Naive thymus-derived CD8-positive, alpha-beta T cell (primary cell): ENCODE measurements at regions not wholly inside any gene's neighbourhood (a gene's known extent, or its start where the extent isn't known, plus 50 kb on each side); places are given as distances from the start of the nearest gene placed in this dataset. TPM values are rescaled to one million over a fixed set of nuclear protein-coding genes. Genes with fewer than 3 reads are reported as not detected.
A peak's percentile ranks its signal among the peaks of the same experiment; 100 is the strongest.
"Not testable (repeated sequence)": the region's sequence is repeated elsewhere in the genome, so short reads cannot be mapped to it uniquely, and the experiment has no call there.

Source experiments
- ATAC-seq, 2 donors: fragments of 150-1000 bp; cut with Tn5 transposase in 1 of 2; sonication (Bioruptor Pico), chemical (Tn5 transposase) in 1 of 2; 1 replicate in 1 of 2; 2 replicates in 1 of 2; pipeline ENCODE4 v1.10.0; 2021; ENCODE audit warnings: mild to moderate bottlenecking in 2 of 2, moderate library complexity in 2 of 2
- POLR2A ChIA-PET: fragments of 350-600 bp; sonication (Branson Sonifier 250); formaldehyde crosslinking; loops from one replicate; lab custom pipeline; 2021; ENCODE audit warnings: antibody characterized with exemption; lab: Charles Lee
- DNase-seq, 10 donors: peaks; one replicate each; pipeline versions ENCODE4 v3.0.0 to v3.0.0-alpha.2; 2020 to 2022
- H3K27ac Mint-ChIP-seq, 10 donors: one replicate each; pipeline ENCODE4 v1.8.0; 2020 to 2022; ENCODE audit warnings: mild to moderate bottlenecking in 10 of 10, mixed read lengths in 10 of 10, moderate library complexity in 4 of 10, inconsistent platforms in 1 of 10
- H3K27me3 Mint-ChIP-seq, 5 donors: one replicate each; pipeline ENCODE4 v1.8.0; 2021 to 2022; ENCODE audit warnings: mixed read lengths in 5 of 5
- H3K36me3 Mint-ChIP-seq, 3 donors: one replicate each; pipeline ENCODE4 v1.8.0; 2020 to 2022; ENCODE audit warnings: mixed read lengths in 3 of 3, mild to moderate bottlenecking in 2 of 3, inconsistent platforms in 1 of 3
- H3K4me1 Mint-ChIP-seq, 4 donors: one replicate each; pipeline ENCODE4 v1.8.0; 2021 to 2022; ENCODE audit warnings: mixed read lengths in 4 of 4
- H3K4me3 Mint-ChIP-seq, 10 donors: one replicate each; pipeline ENCODE4 v1.8.0; 2020 to 2022; ENCODE audit warnings: mild to moderate bottlenecking in 10 of 10, mixed read lengths in 10 of 10, moderate library complexity in 6 of 10, inconsistent platforms in 1 of 10
- H3K9me3 Mint-ChIP-seq, 9 donors: one replicate each; pipeline ENCODE4 v1.8.0; 2020 to 2022; ENCODE audit warnings: mixed read lengths in 9 of 9, mild to moderate bottlenecking in 3 of 9, inconsistent platforms in 1 of 9, moderate library complexity in 1 of 9
- microRNA-seq: library from miRNA; unstranded; fragments of <30 nt; microRNA quantifications from one replicate; pipeline ENCODE4 v1.2.0, GENCODE V29; 2022; ENCODE audit warnings: borderline microRNAs expressed

DNA sequence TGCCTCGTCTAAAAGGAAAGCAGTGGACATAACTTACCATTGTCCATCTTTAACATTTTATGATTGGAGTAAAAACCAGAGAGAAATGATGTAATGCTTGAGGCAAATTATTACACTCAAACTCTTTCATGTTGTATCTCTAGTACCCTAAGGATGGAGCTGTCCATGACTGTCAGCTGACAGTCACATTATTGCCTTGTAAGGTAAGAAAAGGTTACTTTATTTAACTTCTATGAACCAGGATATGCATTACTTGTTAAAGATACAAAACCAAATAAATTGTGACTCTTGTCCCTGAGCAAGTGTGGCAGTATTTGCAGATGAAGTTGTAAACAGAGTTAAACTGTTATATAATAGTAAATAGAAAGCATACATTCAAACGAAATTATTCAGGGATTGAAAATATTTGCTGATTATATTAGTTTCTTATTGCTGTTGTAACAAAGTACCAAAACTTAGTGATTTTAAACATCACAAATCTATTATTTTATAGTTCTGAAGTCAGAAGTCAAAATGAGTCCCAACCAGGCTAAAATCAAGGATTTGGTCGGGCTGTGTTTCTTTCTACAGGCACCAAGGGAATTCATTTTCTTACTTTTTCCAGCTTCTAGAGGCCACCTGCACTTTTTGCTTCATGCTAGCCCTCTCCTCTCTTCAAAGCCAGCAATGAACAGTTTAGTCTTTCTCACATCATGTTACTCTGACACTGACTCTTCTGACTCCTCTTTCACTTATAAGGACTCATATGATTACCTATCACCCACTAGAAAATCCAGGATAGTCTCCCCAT is 113.8 kb downstream of the CEP44 start:
- H3K27ac Mint-ChIP-seq: no peak overlapping the region
- peaks cover 0 to 2% (median 0%) of the 10 kb centered on the region in 5 donors for H3K27me3 Mint-ChIP-seq
- H3K4me3 Mint-ChIP-seq: no peak overlapping the region
- H3K9me3 Mint-ChIP-seq: peaks cover 0 to 4% (median 0%) of the 10 kb centered on the region in 9 donors
- ATAC-seq (no peak), DNase-seq (no peak)
- H3K4me1 Mint-ChIP-seq: peaks cover 0 to 1% (median 0%) of the 10 kb centered on the region in 4 donors
- H3K36me3 Mint-ChIP-seq: no peaks in the 10 kb centered on the region
- POLR2A ChIA-PET: no interaction called here

GRCh38 chr4:174396599-174397110 is 112.9 kb downstream of the CEP44 start:
- no peaks in the 10 kb centered on the region for H3K36me3 Mint-ChIP-seq
- H3K4me1 Mint-ChIP-seq: peaks cover 0 to 1% (median 0%) of the 10 kb centered on the region in 4 donors
- POLR2A ChIA-PET: no interaction called here
- H3K9me3 Mint-ChIP-seq: peaks cover 0 to 6% (median 0%) of the 10 kb centered on the region in 9 donors
- no peak overlapping the region for H3K27ac Mint-ChIP-seq
- peaks cover 0 to 4% (median 2%) of the 10 kb centered on the region in 5 donors for H3K27me3 Mint-ChIP-seq
- no peak for DNase-seq
- no peak overlapping the region for H3K4me3 Mint-ChIP-seq
- no peak for ATAC-seq

- Mint-ChIP-seq H3K4me1 (peaks cover 0 to 1% (median 0%) of the 10 kb centered on the region in 4 donors), H3K27ac (peak overlapping the region in 1 of 10 donors; percentile 78), H3K4me3 (no peak overlapping the region), H3K9me3 (peaks cover 0 to 6% (median 0%) of the 10 kb centered on the region in 9 donors), H3K27me3 (peaks cover 0 to 4% (median 2%) of the 10 kb centered on the region in 5 donors), H3K36me3 (no peaks in the 10 kb centered on the region)
- POLR2A ChIA-PET: no interaction called here
- ATAC-seq: no peak
- no peak for DNase-seq
Measured at GRCh38 chr4:174394915-174395314, 111.2 kb downstream of the CEP44 start.

GRCh38 chr4:174389439-174389838 is 105.7 kb downstream of the CEP44 start:
- POLR2A ChIA-PET: no interaction called here
- peaks cover 0 to 3% (median 0%) of the 10 kb centered on the region in 9 donors for H3K9me3 Mint-ChIP-seq
- no peak overlapping the region for H3K27ac Mint-ChIP-seq
- peaks cover 0 to 4% (median 1%) of the 10 kb centered on the region in 5 donors for H3K27me3 Mint-ChIP-seq
- ATAC-seq: no peak
- H3K36me3 Mint-ChIP-seq: no peaks in the 10 kb centered on the region
- no peak for DNase-seq
- H3K4me3 Mint-ChIP-seq: no peak overlapping the region
- peaks cover 0 to 4% (median 0%) of the 10 kb centered on the region in 4 donors for H3K4me1 Mint-ChIP-seq

DNA sequence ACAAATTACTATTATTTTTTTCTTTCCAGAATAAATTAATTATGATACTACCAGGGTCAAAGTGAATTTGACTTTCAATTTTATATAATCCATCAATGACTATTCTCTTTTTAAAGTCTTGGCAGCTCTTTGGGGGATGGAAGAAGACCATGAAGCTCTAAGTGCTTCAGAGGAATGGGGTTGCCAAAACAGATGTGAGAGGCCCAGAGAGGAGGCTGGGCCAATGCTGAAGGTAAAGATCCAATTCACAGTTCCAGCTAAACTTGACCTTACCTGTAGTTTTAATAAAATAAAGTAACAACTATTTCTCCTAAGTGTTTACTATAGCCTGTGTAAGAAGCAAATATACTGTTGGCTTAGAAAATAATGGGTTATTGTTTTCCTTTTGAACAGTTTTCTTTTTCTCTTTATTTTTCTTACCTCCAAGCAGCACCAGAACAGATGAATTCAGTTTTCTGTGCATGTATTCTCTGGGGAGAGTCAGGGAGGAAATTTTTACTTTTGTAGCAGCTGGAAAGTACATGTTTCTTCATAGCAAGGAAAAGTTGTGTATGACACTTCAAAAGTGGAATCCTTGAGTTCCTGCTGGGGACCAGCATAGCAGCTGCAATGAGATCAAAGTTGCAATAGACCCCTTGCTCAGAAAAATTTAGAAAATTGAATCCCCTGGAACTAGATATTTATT is 104.9 kb downstream of the CEP44 start:
- no peaks in the 10 kb centered on the region for H3K36me3 Mint-ChIP-seq
- ATAC-seq: no peak
- H3K4me1 Mint-ChIP-seq: peaks cover 0 to 4% (median 0%) of the 10 kb centered on the region in 4 donors
- POLR2A ChIA-PET: no interaction called here
- no peak overlapping the region for H3K27ac Mint-ChIP-seq
- no peak for DNase-seq
- H3K27me3 Mint-ChIP-seq: peaks cover 0 to 4% (median 1%) of the 10 kb centered on the region in 5 donors
- no peak overlapping the region for H3K4me3 Mint-ChIP-seq
- peaks cover 0 to 3% (median 0%) of the 10 kb centered on the region in 9 donors for H3K9me3 Mint-ChIP-seq

DNA sequence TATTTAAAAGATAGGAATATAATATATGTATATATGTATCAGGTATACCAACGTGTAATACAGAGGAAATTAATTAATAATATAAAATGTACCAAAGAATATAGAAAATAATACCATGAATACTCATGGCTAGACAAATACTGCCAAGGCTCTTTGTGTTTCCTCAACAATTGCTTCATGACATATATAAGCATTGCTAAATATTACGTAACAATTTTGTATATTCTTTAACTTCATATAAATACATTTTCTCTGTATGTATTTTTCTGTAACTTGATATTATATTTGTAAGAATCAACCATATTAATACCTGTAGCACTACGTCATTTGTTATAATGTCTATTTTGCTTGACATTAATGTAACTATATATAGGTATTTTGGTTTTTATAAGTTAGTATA is 104.0 kb downstream of the CEP44 start:
- Mint-ChIP-seq H3K36me3 (no peaks in the 10 kb centered on the region), H3K4me3 (no peak overlapping the region), H3K4me1 (peaks cover 0 to 4% (median 0%) of the 10 kb centered on the region in 4 donors), H3K9me3 (peaks cover 0 to 2% (median 0%) of the 10 kb centered on the region in 9 donors), H3K27me3 (peaks cover 0 to 6% (median 1%) of the 10 kb centered on the region in 5 donors), H3K27ac (no peak overlapping the region)
- ATAC-seq (no peak), DNase-seq (no peak)
- POLR2A ChIA-PET: no interaction called here

DNA sequence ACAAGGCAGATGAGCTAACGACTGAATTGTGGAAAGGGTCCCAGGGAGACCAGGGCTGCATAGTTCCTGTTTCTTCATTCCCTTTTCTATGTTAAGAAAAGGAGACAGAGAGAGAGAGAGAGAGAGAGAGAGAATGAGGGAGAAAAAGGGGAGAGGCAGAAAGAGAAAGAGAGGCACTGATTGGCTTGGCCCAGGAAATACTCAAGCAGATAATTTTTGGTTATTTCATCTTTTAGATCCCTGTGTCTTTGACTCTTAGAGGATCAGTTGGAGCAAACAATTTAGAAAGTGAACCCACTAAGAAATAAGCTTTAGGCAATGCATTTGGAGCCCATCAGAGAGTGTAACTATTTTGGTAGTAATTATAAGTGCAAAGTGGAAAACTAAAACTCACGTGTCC is 103.4 kb downstream of the CEP44 start:
- no peak for ATAC-seq

DNA sequence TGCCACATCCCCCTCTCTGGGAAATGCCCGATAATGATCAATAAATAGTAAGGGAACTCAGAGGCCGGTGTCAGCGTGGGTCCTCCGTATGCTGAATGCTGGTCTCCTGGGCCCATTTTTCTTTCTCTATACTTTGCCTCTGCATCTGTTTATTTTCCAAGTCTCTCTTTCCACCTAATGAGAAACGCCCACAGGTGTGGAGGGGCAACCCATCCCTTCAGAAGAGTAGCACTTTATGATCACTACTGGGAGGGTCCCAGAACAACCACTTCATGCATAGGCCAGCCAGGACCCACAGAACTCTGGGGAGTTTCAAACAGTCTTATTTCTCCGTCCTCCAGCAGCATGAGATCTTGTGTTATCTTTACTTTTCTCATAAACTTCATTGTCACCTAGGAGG is 100.1 kb downstream of the CEP44 start:
- POLR2A ChIA-PET: no interaction called here
- ATAC-seq: no peak
- Mint-ChIP-seq H3K4me1 (no peaks in the 10 kb centered on the region), H3K27me3 (peaks cover 0 to 7% (median 0%) of the 10 kb centered on the region in 5 donors), H3K9me3 (no peaks in the 10 kb centered on the region), H3K36me3 (no peaks in the 10 kb centered on the region), H3K27ac (peak overlapping the region in 1 of 10 donors; percentile 30), H3K4me3 (no peak overlapping the region)
- no peak for DNase-seq

More for the DNA sequence above, 103.4 kb downstream of the CEP44 start:
- Mint-ChIP-seq H3K4me3 (no peak overlapping the region), H3K27ac (no peak overlapping the region), H3K27me3 (peaks cover 0 to 4% (median 1%) of the 10 kb centered on the region in 5 donors), H3K9me3 (no peaks in the 10 kb centered on the region), H3K36me3 (no peaks in the 10 kb centered on the region), H3K4me1 (peaks cover 0 to 4% (median 0%) of the 10 kb centered on the region in 4 donors)
- POLR2A ChIA-PET: no interaction called here
- no peak for DNase-seq

DNA sequence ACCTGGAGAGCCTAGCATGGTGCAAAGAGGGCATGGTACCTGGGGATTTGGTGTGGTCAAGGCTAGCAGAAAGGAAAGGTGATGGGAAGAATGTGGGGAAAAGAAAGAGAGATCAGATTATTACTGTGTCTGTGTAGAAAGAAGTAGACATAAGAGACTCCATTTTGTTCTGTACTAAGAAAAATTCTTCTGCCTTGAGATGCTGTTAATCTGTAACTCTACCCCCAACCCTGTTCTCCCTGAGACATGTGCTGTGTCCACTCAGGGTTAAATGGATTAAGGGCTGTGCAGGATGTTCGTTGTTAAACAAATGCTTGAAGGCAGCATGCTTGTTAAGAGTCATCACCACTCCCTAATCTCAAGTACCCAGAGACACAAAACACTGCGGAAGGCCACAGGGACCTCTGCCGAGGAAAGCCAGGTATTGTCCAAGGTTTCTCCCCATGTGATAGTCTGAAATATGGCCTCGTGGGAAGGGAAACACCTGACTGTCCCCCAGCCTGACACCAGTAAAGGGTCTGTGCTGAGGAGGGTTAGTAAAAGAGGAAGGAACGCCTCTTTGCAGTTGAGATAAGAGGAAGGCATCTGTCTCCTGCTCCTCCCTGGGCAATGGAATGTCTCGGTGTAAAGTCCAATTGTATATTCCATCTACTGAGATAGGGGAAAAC is 99.4 kb downstream of the CEP44 start:
- H3K27ac Mint-ChIP-seq, H3K9me3 Mint-ChIP-seq, H3K36me3 Mint-ChIP-seq, POLR2A ChIA-PET, ATAC-seq, H3K27me3 Mint-ChIP-seq, H3K4me3 Mint-ChIP-seq, H3K4me1 Mint-ChIP-seq, DNase-seq: not testable (repeated sequence)

Small RNAs in the stretch of these regions (microRNA-seq; reads per million reads assigned to microRNA genes)
- gene MIR4276: not detected
